AG04449 (cell line): ENCODE measurements at regions not wholly inside any gene's neighbourhood (a gene's known extent, or its start where the extent isn't known, plus 50 kb on each side); places are given as distances from the start of the nearest gene placed in this dataset.

Source experiments
- CTCF ChIA-PET: fragments of 350-600 bp; formaldehyde crosslinking; extraction: SDS; loops from one replicate; lab custom pipeline; 2021; ENCODE audit warnings: antibody characterized with exemption; lab: Yijun Ruan, JAX
- POLR2A ChIA-PET: fragments of 400-600, 350-600 bp; formaldehyde crosslinking; extraction: SDS; loops from one replicate; lab custom pipeline; 2020; ENCODE audit warnings: antibody characterized with exemption, inconsistent platforms; lab: Yijun Ruan, JAX
- DNase-seq: peaks from one replicate; pipeline ENCODE4 v3.0.0-alpha.2; 2010; ENCODE audit warnings: low read depth, low spot score
- H3K4me3 ChIP-seq: 2 replicates; pipeline ENCODE4 v1.5.1; 2011; ENCODE audit warnings: low read depth, mild to moderate bottlenecking, control low read depth, low read length
- CTCF ChIP-seq: IDR thresholded peaks from one replicate; pipeline ENCODE4 v1.5.1; 2011; ENCODE audit warnings: mild to moderate bottlenecking, moderate library complexity, low read length, control low read depth, inconsistent platforms; ENCODE audit not compliant: insufficient read depth; ENCODE audit errors: missing control alignments

GRCh38 chr1:82197606-82198005 lies 396.9 kb downstream of the ADGRL2 start:
- CTCF ChIA-PET: no interaction called here
- no peak for DNase-seq

GRCh38 chr1:82195245-82195644 lies 394.5 kb downstream of the ADGRL2 start:
- no peak overlapping the region for H3K4me3 ChIP-seq

More at GRCh38 chr1:82197606-82198005, 396.9 kb downstream of the ADGRL2 start:
- POLR2A ChIA-PET: no interaction called here
- H3K4me3 ChIP-seq: no peak overlapping the region
- TF ChIP-seq CTCF: no peak

GRCh38 chr1:82185084-82185483 lies 384.4 kb downstream of the ADGRL2 start:
- POLR2A ChIA-PET: no interaction called here
- CTCF ChIA-PET: no interaction called here
- no peak for DNase-seq
- H3K4me3 ChIP-seq: no peak overlapping the region
- TF ChIP-seq CTCF: no peak

More at GRCh38 chr1:82195245-82195644, 394.5 kb downstream of the ADGRL2 start:
- TF ChIP-seq CTCF: no peak
- ChIA-PET CTCF (no interaction called here), POLR2A (no interaction called here)
- no peak for DNase-seq

- TF ChIP-seq CTCF: no peak
- ChIA-PET CTCF (no interaction called here), POLR2A (no interaction called here)
- H3K4me3 ChIP-seq: no peak overlapping the region
- no peak for DNase-seq
Measured at GRCh38 chr1:82181846-82182245, 381.1 kb downstream of the ADGRL2 start.

GRCh38 chr1:82179131-82179530 lies 378.4 kb downstream of the ADGRL2 start:
- ChIA-PET CTCF (no interaction called here), POLR2A (no interaction called here)
- no peak overlapping the region for H3K4me3 ChIP-seq
- TF ChIP-seq CTCF: no peak
- no peak for DNase-seq

- TF ChIP-seq CTCF: no peak
- no peak overlapping the region for H3K4me3 ChIP-seq
- ChIA-PET CTCF (no interaction called here), POLR2A (no interaction called here)
- DNase-seq: no peak
Measured at GRCh38 chr1:82177192-82177591, 376.5 kb downstream of the ADGRL2 start.
